Activated CD4-positive, alpha-beta T cell treated with anti-CD3 and anti-CD28 coated beads, Interleukin-2, Interleukin-6, amounts not matched to agents 100 ng/mL and 50 ng/mL, durations not matched to agents 16 hours and 8 hours (primary cell): ENCODE measurements at regions not wholly inside any gene's neighbourhood (a gene's known extent, or its start where the extent isn't known, plus 50 kb on each side); places are given as distances from the start of the nearest gene placed in this dataset.

Source experiments
- DNase-seq: peaks from one replicate; pipeline ENCODE4 v3.0.0-alpha.2; 2020

DNA sequence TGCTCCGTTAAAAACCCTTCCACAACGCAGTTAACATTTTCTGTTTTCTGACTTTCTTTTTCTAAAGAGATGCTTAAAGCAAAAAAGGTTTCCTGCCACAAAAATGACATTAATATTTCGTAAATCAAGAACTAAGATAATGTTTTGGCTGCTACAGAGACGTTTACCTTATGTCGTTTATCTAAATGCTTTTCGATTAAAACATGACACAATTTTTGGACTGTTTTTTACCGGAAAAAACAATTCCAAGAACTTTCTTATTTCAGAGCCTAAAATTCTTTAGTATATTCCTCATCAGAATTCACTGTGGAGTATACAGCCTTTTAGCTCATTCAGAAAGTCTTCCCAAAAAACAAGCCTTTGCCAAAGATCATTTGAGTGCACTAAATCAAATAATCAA, 278.0 kb upstream of the TCF4 start:
- no peak for DNase-seq

DNA sequence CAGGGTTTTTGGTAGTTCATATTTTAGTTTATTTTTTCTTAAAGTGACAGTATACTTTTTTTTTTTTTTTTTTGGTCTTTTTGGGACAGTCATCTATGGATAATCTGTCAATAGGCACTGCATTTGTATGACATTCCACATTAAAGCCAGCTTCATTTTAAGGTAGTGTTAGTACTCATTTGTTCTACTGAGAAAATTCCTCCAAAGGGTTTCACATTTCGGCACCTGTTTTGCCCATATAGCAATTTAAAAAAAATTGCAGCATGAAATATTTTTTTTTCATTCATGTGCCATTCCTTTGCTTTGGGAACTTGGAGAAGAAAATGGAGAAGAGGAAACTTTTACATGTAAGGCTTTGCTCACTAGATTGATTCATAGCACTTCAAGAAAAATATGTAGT, 276.3 kb upstream of the TCF4 start:
- DNase-seq = no peak

- DNase-seq = no peak
Observed at GRCh38 chr18:55863876-55864275, 275.9 kb upstream of the TCF4 start.

DNA sequence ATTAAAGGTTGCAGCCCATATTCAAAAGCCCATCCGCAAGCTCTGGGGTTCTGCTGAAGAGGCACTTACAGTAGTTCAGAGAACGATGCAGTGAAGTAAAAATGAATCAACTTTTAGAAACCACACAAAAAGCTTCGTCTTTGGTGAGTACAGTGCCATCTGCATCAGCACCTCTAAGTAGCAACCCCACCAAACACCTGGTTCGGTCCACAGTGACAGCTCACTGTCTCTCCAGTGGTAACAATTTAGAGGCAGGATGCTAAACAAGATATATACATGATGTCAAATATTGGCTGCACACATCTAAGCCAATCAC, 275.4 kb upstream of the TCF4 start:
- DNase-seq = no peak

DNA sequence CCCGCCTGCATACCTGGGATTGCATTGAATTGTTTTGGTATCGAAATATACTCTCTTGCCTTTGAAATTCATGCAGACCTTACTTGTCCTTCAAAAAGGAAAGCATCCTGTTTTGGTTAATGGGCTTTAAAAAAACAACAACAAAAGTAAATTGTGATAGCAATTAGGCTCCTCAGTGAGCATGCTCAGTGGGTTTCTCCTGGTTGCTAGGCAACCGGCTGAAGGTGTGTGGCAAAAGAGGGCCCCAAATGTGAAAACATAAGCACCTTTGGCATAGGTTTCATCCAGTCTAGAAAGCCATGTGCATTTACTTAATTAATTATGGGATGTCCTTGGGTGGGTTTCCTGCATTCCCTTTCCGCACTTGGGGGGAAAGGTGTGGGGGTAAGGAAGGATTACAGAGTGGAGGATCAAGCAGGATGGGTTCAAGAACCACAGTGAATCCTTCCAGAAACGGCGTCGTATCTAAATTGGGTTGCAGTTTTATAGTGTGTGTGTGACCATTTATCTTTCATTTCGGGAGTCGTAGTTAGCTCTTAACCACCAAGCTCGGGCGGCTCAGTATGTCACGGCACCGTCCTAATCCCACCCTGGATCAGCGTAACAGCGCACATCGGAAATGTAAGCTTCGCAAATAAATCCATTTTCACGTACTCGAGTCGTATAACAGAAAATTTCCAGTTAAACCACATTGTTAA, 274.9 kb upstream of the TCF4 start:
- DNase-seq = no peak

- DNase-seq = no peak
Observed at GRCh38 chr18:55861266-55861665, 273.3 kb upstream of the TCF4 start.

- DNase-seq = no peak
Observed at GRCh38 chr18:55858661-55859515, 270.9 kb upstream of the TCF4 start.

DNA sequence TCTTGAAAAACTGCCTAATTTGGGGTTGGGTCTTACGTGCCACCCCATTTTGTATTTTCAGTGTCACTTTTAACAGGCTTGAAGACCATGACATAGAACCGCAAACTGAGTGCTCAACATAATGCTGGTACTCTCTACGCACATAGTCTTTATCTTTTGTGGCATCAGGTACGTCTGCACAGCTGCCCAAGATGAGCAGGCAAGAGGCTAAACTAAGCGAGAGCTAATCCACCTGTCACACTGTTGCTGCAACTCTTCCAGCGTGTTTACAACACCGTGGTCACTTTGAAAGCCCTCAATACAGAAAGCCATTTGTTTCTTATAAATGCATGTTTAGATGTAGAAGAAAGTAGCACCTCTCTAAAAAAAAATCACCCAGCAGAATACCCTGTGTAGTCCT, 270.0 kb upstream of the TCF4 start:
- DNase-seq = no peak

GRCh38 chr18:55857409-55857808, 269.4 kb upstream of the TCF4 start:
- DNase-seq = no peak

DNA sequence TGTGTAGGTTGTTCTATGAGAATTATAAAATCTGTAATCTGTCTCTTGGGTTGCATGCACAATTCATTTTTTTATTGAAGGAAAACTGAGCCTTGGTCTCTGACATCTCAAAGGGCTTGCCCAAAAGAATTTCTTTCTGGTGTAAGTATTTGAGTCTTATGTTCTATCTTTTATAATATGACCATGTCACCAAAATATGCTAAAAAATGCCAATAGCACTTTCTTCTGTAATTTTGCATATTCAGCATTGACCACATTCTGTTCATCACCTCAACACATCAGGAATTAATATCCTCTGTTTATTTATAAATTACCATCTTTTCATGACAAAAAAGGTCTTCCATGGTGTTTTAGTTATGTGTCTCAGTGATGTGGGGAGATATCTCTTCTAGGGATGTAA, 268.7 kb upstream of the TCF4 start:
- DNase-seq = no peak

- no peak for DNase-seq
Observed at GRCh38 chr18:55856229-55856628, 268.2 kb upstream of the TCF4 start.

DNA sequence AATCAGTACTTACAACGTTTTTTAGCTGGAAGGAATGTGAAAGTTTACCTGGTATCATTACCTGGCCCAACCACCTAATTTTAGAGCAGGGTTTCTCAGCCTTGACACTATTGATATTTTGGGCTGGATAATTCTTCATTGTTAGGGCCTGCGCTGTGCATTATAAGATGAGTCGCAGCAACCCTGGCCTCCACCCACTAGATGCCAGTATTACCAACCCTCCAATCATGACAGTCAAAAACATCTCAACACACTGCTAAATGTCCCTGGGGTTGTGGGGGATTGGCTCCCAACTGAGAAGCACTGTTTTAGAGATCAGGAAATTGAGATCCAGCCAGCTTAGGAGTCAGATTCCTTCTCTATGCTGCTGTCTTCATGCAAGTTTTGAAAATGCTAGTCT, 265.3 kb upstream of the TCF4 start:
- DNase-seq = no peak

GRCh38 chr18:55850904-55851303, 262.9 kb upstream of the TCF4 start:
- no peak for DNase-seq

DNA sequence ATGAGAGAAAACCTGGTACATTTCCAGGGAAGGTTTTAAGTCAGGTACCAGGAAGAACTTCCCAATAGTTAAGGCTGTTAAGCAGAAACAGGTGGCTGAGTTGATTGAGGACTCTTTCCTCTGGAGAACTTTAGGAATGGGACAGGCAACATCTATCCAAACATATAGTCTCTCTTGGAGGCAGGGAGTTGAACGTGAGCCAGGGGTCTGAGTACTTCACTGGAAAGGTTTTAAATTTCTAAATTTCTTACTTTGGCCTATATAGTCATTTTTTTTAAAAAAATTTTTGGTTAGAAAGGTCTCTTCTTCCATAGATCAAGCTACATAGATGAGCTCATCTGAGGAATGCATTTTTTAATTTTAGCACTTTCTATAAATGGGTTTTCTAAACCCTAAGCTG, 261.4 kb upstream of the TCF4 start:
- DNase-seq = no peak

- no peak for DNase-seq
Observed at GRCh38 chr18:55847960-55848359, 260.0 kb upstream of the TCF4 start.

GRCh38 chr18:55845221-55845620, 257.2 kb upstream of the TCF4 start:
- no peak for DNase-seq

DNA sequence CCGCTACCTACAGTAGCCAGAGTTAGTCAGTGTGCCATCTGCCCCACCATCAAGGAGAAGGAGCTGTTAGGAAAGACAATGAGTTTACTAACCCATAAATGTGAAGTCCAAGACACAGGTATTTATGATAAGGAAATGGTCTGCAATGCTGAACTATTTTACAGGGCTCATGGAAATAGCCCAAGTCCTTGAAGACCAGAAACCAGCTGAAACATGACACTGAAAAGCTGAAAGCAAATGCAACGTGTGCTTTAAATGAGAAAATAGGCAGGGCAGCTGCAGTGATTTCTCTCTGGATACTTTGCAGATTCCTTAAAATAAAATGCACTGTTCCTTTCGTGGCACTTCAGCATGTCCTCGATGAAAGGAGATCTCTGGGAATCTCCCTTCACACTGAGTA, 256.4 kb upstream of the TCF4 start:
- DNase-seq = no peak

GRCh38 chr18:55841314-55841713, 253.3 kb upstream of the TCF4 start:
- no peak for DNase-seq

DNA sequence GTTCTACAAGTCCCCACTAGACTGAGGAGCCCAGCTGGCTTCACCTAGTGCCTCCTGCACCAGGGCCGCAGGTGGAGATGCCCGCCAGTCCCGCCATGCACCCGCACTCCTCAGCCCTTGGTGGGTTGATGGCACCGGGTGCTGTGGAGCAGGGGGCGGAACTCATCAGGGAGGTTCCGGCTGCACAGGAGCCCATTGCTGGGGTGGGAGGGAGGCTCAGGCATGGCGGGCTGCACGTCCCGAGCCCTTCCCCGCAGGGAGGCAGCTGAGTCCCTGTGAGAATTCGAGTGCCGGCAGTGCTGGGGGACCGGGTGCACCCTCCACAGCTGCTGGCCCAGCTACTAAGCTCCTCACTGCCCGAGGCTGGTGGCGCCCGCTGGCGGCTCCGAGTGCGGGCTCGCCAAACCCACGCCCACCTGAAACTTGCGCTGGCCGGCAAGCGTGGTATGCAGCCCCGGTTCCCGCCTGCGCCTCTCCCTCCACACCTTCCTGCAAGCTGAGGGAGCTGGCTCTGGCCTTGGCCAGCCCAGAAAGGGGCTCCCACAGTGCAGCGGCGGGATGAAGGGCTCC, 252.7 kb upstream of the TCF4 start:
- DNase-seq = no peak

GRCh38 chr18:55839343-55839742, 251.4 kb upstream of the TCF4 start:
- no peak for DNase-seq

- no peak for DNase-seq
Observed at GRCh38 chr18:55838841-55839240, 250.8 kb upstream of the TCF4 start.

DNA sequence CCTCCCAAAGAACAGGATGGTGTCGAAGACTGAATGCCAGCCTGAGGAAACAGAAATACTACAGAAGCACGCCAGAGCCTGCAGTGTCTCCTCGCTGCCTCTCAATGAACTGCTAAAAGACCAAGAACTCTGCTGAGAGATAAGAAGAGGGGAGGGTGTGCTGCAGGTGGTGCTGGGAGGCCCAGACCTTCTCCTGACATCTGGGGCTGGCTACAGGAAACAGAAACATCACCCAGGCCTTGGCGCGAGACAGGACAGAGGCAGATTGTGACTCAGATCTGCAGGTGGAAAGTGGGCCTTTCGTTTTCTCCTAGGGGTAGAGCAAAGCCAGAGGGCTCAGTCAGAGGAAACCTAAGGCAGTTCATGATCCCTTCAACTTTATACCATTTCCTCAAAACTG, 250.3 kb upstream of the TCF4 start:
- DNase-seq = no peak

GRCh38 chr18:55833543-55833942, 245.6 kb upstream of the TCF4 start:
- DNase-seq = no peak

DNA sequence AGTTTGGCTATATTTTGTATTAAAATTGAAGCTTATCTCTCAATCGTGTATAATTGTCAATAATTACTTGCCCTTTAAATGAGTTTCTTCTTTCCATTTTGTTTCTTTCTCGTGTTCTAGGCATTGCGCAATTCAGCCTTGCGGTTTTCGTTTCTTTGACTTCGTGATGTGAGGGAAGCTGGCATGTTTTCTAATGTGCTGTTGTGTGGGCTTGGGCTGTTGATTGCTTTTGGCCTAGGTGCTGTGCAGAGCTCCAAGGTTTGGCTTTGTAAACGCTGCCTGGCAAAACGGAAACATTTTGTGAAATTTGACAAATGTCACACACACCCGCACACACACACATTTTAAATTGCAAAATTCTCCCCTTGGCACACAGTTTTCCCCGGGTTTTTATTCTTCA, 242.6 kb upstream of the TCF4 start:
- DNase-seq = no peak

DNA sequence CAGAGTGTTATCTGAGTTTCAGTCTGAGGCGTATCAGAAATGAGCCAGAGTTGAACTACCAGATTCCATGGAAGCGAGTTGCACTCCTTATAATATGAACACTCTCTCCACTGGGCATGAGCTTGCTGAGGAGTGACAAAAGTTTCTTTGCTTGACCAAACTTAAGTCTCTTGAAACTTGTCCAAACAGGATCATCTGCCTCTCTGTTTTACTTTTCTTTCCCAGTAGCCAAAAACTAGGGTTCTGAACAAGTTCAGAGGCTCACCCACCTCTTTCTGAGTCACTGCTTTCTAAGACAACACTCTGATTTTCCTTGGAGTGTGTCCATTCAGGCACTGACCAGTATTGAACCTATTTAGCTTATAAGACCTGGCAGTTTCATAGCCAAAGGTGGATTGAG, 233.2 kb upstream of the TCF4 start:
- no peak for DNase-seq
